Fibroblast of lung (primary cell): ENCODE measurements at regions not wholly inside any gene's neighbourhood (a gene's known extent, or its start where the extent isn't known, plus 50 kb on each side); places are given as distances from the start of the nearest gene placed in this dataset.

Experiments used
- DNase-seq, 2 donors: peaks; one replicate each; pipeline versions ENCODE4 v3.0.0 to v3.0.0-alpha.2; 2010; ENCODE audit warnings: low read depth in 2 of 2
- H2AFZ ChIP-seq: 2 replicates; pipeline ENCODE4 v1.5.1; 2012; ENCODE audit warnings: low read length, control low read depth, inconsistent platforms
- H3K27ac ChIP-seq: 2 replicates; pipeline ENCODE4 v1.5.1; 2011; ENCODE audit warnings: low read length, control low read depth; ENCODE audit not compliant: insufficient read depth
- H3K27me3 ChIP-seq: 2 replicates; pipeline ENCODE4 v1.5.1; 2011; ENCODE audit warnings: mild to moderate bottlenecking, low read length; ENCODE audit not compliant: control insufficient read depth, insufficient read depth
- H3K36me3 ChIP-seq: 2 replicates; pipeline ENCODE4 v1.5.1; 2011; ENCODE audit warnings: low read length; ENCODE audit not compliant: control insufficient read depth, insufficient read depth
- H3K4me1 ChIP-seq: 2 replicates; pipeline ENCODE4 v1.5.1; 2011; ENCODE audit warnings: low read length; ENCODE audit not compliant: control insufficient read depth, insufficient read depth; ENCODE audit errors: extremely low read depth
- H3K4me2 ChIP-seq: 2 replicates; pipeline ENCODE4 v1.5.1; 2011; ENCODE audit warnings: low read length, control low read depth; ENCODE audit not compliant: insufficient read depth; ENCODE audit errors: extremely low read depth
- H3K4me3 ChIP-seq, 4 experiments: fragments of 200-600 bp in 1 of 4; sonication (generic) in 1 of 4; replicated peaks in 1 of 4; 2 replicates each; pipeline ENCODE4 v1.5.1; 2011 to 2016; ENCODE audit warnings: low read length in 4 of 4, low read depth in 3 of 4, mild to moderate bottlenecking in 3 of 4, control low read depth in 2 of 4, inconsistent platforms in 1 of 4, mixed read lengths in 1 of 4; ENCODE audit not compliant: insufficient read depth in 1 of 4; ENCODE audit errors: control extremely low read depth in 1 of 4
- H3K79me2 ChIP-seq: 2 replicates; pipeline ENCODE4 v1.5.1; 2012; ENCODE audit warnings: mild to moderate bottlenecking, low read length, inconsistent platforms; ENCODE audit not compliant: control insufficient read depth, insufficient read depth
- H3K9ac ChIP-seq: 2 replicates; pipeline ENCODE4 v1.5.1; 2011; ENCODE audit warnings: mild to moderate bottlenecking, low read length, control low read depth; ENCODE audit not compliant: insufficient read depth
- H3K9me3 ChIP-seq: 2 replicates; pipeline ENCODE4 v1.5.1; 2012; ENCODE audit warnings: low read depth, low read length; ENCODE audit not compliant: control insufficient read depth, insufficient read depth
- H4K20me1 ChIP-seq: 2 replicates; pipeline ENCODE4 v1.5.1; 2011; ENCODE audit warnings: low read length; ENCODE audit not compliant: control insufficient read depth, insufficient read depth; ENCODE audit errors: extremely low read depth
- CTCF ChIP-seq, 2 donors: IDR thresholded peaks in 1 of 2; conservative IDR thresholded peaks in 1 of 2; 1 replicate in 1 of 2; 2 replicates in 1 of 2; pipeline ENCODE4 v1.5.1; 2011 to 2012; ENCODE audit warnings: low read length in 2 of 2, control low read depth in 1 of 2, inconsistent platforms in 1 of 2, low read depth in 1 of 2, mild to moderate bottlenecking in 1 of 2
- EZH2 ChIP-seq: IDR thresholded peaks from 2 replicates; pipeline ENCODE4 v1.5.1; 2012; ENCODE audit warnings: low read length, control low read depth, mild to moderate bottlenecking; ENCODE audit errors: missing control alignments

- no peaks in the 10 kb centered on the region for H3K4me1 ChIP-seq
- TF ChIP-seq CTCF (conservative IDR thresholded peaks at IDR 0.05 in 1 of 2, IDR thresholded peaks at IDR 0.05 in 1 of 2; ENCODE audit: low read depth in 1 of 2, low read length in 2 of 2) (no peak), EZH2 (no peak)
- no peaks in the 10 kb centered on the region for H3K79me2 ChIP-seq
- DNase-seq: no peak
- H3K27me3 ChIP-seq: no peaks in the 10 kb centered on the region
- no peak overlapping the region for H3K4me2 ChIP-seq
- H4K20me1 ChIP-seq: no peaks in the 10 kb centered on the region
- no peak overlapping the region for H3K9ac ChIP-seq
- no peak overlapping the region for H2AFZ ChIP-seq
- no peak overlapping the region for H3K4me3 ChIP-seq
- no peaks in the 10 kb centered on the region for H3K36me3 ChIP-seq
- H3K27ac ChIP-seq: no peak overlapping the region
- H3K9me3 ChIP-seq: no peaks in the 10 kb centered on the region
Measured at GRCh38 chr2:6474161-6475140, 391.3 kb downstream of the CMPK2 start.

- Histone ChIP-seq H4K20me1 (no peaks in the 10 kb centered on the region), H2AFZ (no peak overlapping the region), H3K9ac (no peak overlapping the region), H3K27me3 (no peaks in the 10 kb centered on the region), H3K4me1 (no peaks in the 10 kb centered on the region), H3K27ac (no peak overlapping the region), H3K79me2 (no peaks in the 10 kb centered on the region), H3K4me3 (no peak overlapping the region), H3K4me2 (no peak overlapping the region), H3K9me3 (no peaks in the 10 kb centered on the region), H3K36me3 (no peaks in the 10 kb centered on the region)
- TF ChIP-seq EZH2 (no peak), CTCF (conservative IDR thresholded peaks at IDR 0.05 in 1 of 2, IDR thresholded peaks at IDR 0.05 in 1 of 2; ENCODE audit: low read depth in 1 of 2, low read length in 2 of 2) (no peak)
- no peak for DNase-seq
Measured at GRCh38 chr2:6475155-6475940, 390.4 kb downstream of the CMPK2 start.

- H3K27me3 ChIP-seq: no peaks in the 10 kb centered on the region
- H3K9me3 ChIP-seq: no peaks in the 10 kb centered on the region
- H3K27ac ChIP-seq: no peak overlapping the region
- H3K4me3 ChIP-seq: no peak overlapping the region
- no peak for DNase-seq
- no peak overlapping the region for H3K9ac ChIP-seq
- no peaks in the 10 kb centered on the region for H4K20me1 ChIP-seq
- H2AFZ ChIP-seq: no peak overlapping the region
- H3K36me3 ChIP-seq: no peaks in the 10 kb centered on the region
- no peak for TF ChIP-seq CTCF (conservative IDR thresholded peaks at IDR 0.05 in 1 of 2, IDR thresholded peaks at IDR 0.05 in 1 of 2; ENCODE audit: low read depth in 1 of 2, low read length in 2 of 2)
- no peak for TF ChIP-seq EZH2
- no peaks in the 10 kb centered on the region for H3K79me2 ChIP-seq
- no peaks in the 10 kb centered on the region for H3K4me1 ChIP-seq
- H3K4me2 ChIP-seq: no peak overlapping the region
Measured at GRCh38 chr2:6480514-6480913, 385.2 kb downstream of the CMPK2 start.
